ENCODE measurements at regions not wholly inside any gene's neighbourhood (a gene's known extent, or its start where the extent isn't known, plus 50 kb on each side); places are given as distances from the start of the nearest gene placed in this dataset.

DNA sequence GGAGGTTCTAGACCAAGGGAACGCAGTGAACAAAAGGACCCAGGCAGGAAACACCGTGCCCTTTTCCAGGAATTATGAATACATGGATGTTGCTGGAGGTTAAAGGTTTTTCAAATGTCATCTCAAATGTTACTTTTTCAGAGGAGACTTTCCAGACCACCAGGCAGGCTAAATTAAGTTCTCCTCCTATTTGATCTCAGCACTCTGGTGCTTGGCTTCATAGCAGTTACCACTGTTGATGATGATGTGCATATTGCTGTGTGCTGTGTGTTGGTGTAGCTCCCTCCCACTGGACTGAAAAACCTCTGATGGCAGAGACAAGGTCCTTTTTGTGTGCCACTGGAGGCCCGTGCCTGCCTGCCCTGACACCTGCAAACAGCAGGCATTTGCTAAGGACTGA is 137.3 kb upstream of the PTPRM start:
- no peak for DNase-seq

DNA sequence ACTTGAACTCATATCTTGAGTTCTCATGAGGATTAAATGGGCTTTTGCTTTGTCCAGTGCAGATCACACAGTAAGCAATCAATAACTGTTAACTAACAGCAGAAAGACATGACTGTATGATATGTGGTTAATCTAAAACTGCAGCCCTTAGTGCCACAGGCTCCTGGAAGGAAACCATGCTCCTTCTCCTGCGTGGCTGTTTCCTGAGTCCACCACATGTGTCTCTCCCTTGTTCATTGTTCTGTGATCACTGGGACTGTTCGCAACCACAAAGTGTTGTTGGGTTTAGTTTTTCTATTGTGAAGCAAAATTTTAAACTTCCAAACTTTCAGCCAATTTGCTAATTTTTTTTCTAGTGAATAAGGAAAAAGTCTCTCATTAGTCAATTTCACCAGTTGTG is 130.9 kb upstream of the PTPRM start:
- no peak for DNase-seq

DNA sequence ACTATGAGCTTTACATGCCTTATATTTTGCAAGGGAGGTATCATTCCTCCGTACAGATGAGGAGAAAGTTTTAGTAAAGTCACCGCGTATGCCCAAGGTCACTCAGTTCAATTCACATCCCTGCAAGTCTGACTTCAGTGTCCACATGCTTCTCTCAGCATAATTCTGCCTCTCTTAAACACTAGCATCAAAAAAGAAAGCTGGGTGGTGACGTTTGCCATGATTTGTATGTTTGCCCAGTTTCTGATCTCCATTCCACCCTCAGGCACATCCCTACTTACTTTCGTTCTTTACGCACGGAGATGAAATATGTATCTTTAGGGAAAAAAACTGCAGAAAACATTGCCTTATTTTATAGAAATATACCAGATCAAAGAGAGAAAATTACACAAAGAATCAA is 129.2 kb upstream of the PTPRM start:
- no peak for DNase-seq

DNA sequence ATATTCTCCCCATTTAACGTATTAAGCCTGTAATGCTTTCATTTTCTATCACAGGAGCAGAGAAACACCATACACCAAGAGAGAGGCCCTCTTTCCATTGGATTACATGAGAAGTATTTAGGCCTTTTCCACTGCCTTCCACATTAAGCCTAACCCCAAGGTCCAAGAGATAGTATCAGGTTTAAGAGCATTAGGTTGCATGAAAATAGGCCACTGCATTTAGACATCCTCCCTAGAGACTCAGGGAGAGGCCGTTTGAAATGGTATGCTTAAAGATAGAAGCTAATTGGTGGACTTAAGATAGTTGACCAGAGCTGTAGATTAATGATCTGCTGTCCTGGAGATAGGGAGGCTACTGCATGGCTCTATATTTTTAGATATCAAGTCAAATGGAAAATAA is 128.5 kb upstream of the PTPRM start:
- no peak for DNase-seq

DNA sequence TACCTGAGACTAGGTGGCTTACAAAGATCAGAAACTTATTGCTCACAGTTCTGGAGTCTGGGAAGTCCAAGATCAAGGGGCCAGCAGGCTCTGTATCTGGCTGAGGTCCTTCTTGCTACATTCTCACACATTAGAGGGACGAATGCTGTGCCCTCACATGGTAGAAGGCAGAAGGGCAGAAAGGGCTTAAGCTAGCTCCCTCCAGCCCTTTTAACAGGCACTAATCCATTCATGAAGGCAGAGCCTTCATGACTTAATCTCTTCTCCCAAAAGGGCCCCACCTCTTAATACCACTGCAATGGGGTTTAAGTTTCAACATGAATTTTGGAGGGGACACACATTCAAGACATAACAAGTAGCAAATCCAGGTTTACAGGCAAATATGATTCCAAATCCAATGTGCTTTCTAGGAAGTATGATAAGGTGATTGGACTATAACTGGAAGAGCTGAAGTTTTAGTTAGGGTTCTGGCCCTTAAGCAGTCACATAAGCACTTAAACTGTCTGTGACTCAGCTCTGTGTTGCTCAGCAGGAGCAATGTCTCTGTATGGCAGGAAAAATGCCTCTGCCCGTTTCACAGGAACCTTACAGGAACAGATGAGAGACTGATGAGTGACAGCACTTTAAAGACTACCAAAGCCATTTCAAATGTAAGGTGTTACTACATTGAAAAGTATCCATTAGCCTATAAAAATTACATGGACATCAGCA is 119.6 kb upstream of the PTPRM start:
- no peak for DNase-seq

DNA sequence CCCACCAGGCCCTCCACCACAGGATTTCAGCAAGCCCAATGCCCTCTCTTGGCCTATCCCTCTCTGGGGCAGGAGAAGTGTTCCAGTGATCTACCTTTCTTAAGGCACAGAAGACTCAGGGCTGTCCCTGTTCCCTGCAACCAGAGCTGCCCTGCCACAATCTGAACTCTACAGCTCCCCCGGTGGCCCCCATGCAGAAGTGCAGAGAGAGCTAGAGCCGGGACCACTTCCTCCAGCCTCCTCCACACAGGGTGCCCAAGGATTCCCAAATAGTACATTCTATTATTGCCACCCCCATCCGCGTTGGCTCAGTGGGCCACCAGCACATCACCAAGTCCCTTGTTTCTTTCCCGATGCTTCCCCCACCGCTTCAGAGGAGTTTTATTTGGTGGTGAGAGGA is 114.8 kb upstream of the PTPRM start:
- DNase-seq, result peak; percentile 3 to 16

DNA sequence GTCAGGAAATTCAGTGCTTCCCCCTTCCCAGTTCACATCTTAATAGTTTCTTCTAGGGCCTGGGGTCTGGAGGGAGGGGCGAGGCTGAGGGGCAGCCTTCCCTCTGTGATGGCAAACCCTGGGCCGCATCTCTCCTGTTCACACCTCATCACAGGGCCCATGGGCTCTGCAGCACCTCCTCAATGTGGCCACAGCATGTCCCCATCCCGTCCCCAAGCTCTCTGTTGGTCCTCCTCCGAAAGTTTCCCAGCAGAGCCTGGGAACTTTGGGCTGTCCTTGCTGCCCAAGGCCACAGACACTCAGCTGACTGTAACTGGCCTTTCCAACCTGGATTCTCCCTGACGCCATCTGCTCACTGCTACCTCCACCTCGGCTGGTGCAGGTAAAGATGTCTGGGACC is 112.7 kb upstream of the PTPRM start:
- no peak for DNase-seq

DNA sequence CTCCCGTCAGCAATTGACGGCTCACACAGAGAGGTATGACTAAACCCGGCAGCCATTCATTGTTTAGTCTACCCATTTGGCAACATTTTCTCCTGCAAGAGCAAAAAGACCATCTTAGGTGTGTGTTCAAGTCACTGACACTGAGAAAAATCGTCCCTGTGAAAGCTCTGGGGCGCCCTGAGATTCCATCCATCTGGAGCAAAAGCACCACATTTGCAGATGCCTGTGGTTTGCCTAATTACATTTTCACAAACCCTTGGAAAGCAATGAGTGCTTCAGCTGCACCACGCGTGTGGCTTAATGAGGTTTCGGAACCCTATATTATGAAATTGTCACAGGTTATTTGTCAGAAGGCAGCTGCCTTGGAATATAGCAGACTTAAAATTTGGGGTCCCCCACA is 110.7 kb upstream of the PTPRM start:
- no peak for DNase-seq

DNA sequence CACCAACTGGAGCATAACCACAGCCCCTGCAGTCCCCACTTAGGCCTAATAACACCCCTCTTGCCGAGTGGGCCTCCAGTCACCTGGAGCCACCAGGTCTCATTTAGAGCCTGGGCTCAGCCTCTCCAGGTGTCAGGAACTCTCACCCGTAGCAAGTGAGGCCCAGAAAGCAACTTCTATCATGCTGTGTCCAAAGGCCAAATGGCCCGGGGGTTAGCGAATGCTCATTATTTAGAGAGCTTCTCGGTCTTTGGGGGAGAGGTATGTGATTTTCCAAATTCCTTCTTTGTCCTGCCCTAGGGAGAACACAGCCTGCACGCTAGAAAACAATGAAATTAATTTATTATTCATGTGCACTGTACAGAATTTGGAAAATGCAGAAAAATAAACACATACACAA is 109.9 kb upstream of the PTPRM start:
- no peak for DNase-seq

DNA sequence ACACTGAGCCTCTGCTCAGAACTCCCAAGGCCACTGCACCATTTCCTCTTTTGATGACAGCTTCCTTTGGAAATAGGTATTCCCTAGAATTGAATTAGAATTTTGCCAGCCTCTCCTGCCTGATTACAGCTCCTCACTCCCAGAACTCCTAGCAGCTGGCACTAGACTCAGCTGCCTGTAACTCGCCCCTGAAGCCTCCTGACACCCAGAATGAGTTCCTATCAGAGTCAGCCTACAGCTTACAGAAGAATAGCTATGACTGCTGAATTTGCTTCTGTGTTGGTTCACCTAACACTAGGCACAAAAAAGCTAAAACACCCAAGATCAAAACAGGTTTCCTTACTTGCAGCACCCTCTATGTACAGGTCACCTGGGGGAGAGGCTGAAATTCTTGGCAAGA is 108.2 kb upstream of the PTPRM start:
- DNase-seq, result no peak

DNA sequence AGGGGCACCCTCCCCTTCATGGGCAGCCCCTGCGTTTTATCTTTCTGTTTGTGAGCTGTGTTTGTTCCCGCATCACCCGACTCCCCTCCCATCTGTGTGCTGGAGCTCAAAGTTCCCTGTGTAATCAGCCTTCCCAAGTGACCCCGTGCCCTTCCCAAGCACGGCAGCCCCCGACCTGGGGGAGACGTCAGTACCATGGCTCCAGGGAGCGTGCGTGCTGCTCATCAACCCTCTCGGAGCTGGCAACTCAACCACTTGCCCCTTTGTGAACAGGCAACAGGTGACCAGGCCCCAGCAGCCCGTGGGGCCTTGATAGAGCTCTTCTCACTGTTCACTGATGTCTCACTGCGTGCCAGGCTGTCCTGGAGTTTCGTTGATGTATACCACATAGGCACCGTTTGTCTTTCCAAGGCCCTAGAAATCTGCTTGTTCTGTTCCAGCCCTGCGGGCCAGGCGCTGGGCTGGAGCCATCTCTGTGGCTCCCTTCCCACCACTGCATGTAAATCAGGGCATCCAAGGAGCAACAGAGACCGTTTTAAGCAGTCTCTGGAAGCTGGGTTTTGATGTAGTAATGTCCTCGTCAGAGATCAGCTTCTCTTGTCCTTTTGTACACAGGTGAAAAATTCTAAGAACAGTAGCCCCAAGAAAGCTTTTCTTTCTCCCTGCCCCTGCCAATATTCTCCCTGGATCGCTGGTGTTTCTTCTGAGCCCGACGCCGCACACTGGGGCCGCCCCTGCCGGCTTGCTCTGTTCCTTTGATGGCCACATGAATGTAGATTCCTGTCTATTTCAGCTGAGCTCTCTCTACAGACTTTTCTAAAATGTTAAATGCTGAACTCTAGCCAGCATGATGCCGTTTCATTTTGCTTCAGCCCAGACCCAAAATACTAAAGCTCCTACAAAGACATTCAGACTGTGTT is 107.0 kb upstream of the PTPRM start:
- DNase-seq, result no peak

DNA sequence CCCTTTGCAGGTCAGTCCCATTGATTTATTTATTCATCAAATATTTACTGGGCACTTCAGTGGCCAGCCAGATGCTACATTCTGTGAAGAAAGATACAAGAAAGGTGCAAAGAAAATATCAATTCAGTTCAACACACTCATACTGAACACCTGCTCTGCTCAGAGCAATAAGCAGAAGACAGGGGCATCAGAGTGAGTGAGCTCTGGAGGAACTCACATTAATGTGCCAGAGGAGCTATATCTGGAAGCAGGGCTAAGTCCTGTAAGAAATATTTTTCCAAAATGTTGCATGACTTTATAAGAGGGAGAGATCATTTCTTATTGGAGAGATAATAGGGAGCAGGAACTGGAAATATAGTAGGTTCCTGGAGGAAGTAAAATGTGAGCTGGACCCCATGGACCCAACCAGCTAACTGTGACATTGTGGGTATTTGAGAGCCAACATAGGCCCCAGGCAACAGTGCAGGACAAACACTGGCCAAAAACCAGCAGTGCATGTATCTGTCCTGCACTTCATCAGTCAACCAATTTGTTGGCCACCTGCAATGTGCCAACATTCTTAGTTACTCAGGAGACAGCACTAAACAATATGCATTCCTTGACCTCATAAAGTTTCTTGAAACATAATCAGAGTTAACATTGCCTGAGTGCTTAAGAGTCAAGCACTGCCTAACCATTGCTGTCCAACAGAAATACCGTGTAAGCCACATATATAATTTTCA is 102.7 kb upstream of the PTPRM start:
- DNase-seq, result no peak

DNA sequence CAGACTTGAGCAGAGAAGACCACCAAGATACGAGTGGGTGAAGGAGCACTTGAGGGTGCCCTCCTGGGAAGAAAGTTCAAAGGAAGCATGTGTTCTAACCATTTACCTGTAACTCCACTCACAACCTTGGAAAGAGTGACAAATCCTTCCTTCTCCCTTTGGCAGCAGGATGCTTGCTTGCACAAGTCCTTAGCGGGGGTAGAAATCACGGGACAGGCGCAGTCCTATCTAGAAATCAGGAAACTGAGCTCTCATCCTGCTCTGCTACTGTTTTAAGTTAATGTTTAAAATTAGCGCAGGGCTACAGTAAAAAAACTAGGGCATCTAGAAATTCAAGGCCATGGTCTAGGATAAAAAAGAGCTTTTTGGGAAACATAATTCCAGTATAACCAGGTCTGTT is 100.9 kb upstream of the PTPRM start:
- peak in 1 of 2 donors; percentile 7 for DNase-seq

DNA sequence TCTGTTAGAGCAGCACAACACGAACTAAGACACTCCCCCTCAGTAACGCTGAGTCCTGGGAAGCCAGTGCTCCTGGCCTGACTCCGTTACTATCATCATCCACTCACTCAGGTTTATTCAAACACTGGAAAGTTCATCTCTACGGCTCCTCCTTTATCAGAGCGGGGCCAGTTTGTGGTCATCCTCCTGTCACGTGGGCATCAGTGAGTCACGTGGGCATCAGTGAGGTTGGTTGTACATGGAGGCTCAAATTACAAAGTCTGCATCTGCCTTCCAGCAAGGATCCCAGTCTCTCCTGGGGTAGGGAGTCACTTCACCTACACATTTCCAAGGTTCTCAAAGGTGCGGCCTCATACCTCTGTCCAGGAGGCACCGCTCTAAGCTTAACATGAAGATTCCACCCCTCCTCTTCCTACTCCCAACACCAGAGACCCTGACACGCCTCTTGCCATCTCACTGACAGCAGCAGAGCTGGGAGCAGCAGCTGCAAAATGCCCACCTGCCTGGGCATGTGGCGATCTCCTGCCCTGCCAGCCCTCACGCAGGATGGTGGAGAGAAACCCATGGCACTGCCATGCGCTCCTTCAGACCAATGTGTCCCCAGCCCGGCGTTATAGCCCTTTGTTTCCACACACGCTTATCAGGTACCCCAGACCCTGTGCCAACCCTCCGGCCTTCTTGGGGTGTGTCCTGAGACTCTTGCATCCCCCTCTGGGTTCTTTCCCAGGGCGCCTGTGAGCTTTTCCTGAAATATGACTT is 99.2 kb upstream of the PTPRM start:
- no peak for DNase-seq

DNA sequence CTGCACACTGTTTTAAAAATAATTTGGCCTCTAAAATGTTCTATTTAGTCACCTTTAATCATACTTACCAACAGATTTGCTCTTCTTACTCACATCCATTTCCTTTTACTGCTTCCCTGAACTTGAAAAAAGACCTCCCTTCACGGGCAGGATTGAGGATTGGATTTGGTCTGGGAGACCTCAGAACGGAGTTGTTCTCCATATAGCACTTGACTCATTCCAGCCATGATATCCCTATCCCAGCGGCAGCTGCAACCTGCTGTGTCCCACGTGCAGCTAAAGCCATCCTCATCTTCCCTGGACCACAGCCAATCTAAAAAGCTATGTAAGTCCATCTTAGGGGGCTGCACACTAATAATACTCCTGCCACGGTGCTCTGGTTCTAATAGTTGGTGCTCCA is 97.0 kb upstream of the PTPRM start:
- no peak for DNase-seq

DNA sequence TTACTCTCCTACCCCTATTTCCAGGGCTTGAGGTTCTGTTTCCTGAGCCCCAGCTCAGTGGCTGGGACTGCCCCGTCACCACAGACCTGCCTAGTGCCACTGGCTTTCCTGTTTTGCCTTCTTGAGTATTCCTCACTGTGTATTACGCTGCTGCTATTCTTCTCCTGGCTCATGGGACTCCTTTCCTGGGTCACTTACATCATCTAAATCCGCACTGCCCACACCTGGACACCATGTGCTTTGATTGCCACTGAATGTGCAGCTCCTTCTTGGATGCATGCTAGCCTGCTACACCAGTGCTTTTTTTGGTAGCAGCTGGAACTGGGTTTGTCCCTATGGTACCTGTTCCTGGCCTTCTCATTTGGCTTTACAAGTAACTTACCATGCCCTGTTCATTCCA is 96.6 kb upstream of the PTPRM start:
- no peak for DNase-seq

DNA sequence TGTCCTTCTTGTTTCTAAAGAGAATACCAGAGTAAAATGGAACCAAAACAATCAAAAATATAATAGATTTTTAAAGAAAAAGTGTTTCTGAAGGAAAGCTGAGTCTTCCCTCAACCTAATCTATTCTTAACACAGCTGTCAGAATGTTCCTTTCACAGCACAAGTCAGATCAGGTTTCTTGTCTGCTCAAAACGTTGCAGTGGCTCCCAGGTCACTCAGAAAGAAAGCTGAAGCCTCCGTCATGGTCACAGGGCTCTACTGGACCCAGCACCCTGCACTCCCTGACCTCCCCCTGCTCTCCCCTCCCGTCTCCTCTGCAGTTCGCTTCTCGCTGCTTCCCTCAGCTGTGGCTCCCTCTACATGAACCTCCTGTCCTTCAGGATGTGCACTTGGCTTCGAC is 90.7 kb upstream of the PTPRM start:
- DNase-seq, result no peak

DNA sequence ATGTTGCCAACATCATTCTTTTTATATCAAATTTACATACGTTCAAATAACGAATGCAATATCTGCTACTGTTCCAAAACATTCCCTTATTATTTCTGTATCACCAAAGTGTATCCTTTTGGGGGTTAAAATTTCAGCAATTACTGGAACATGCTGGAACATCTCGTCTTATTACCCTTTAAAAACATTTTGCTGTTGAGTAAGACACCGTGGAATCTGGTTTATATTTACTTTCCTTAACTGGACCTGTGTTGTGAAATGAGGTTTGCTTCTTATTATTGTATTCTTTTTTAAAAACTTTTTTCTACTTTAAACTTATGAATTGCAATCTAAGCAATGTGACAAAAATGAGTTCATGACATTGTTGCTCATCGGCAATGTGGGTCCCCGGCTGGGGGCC is 87.4 kb upstream of the PTPRM start:
- no peak for DNase-seq

DNA sequence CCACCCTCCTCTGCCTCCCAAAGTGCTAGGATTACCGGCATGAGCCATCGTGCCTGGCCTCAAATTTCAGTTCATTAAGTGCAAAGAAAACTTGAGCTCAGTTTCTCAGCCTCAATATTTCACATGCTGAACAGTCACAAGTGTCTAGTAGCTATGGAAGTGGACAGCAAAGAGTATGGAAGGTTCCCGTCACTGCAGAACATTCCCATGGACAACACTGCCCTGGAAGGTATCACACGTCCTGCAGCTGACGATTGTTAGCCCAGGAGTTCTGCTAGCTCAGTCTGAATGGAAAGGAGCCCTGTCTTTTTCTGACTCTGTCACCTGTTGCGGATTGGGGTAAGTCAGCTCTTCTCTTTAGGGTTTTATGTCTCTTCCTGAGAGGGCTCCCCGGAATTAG is 86.2 kb upstream of the PTPRM start:
- no peak for DNase-seq

DNA sequence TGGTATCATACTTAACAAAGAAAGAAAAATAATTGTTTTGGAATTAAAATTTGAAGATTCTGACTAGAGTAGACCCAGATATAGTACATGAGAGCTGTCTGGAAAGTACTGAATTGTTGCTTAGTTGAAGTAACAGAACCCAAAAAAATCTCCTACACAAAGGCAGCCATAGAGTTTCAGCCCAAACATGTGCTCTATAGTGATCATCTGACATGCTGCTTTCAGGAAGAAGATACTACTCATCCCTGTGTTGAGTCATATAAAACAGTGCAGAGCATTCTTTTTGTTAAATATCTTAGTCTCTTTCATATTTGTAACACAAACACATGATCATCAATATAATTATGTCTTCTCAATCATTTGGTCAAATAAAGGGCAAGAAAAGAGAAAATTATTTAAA is 84.8 kb upstream of the PTPRM start:
- DNase-seq, result no peak

DNA sequence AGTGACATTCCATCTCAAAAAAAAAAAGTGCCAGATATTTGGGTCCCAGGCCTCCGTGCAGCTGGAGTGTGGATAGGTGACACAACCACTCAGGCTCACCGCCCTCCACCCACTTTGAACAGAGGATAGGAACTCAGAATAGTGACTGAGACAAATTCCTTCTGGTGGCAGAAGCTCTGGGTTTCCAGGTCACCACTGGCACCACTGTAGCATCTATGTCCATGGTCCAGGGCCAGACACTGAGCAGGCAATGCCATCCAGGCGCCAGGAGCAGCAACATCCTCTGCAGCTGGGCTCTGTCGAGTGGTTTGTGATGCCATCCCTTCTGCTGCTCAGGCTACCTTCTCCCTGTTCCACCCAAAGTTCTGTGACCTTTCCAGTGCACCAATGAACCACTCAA is 81.5 kb upstream of the PTPRM start:
- no peak for DNase-seq

DNA sequence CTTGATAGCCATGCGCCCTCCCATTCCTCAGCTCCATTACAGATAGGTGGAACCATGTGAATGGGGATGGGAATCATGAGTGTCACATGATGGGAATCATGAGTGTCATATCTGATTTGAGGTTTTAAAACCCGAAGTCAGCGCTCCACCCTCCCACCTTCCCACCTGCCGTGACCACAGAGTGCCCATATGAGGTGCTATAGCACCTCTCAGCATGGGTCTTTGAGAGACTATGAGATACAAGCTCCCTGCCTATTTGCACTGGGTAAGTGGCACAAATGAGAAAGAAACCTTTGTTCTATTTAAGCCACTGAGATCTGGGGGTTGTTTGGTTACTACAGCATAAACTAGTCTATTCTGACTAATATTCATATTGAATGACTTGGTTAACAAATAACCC is 78.5 kb upstream of the PTPRM start:
- DNase-seq, result no peak

DNA sequence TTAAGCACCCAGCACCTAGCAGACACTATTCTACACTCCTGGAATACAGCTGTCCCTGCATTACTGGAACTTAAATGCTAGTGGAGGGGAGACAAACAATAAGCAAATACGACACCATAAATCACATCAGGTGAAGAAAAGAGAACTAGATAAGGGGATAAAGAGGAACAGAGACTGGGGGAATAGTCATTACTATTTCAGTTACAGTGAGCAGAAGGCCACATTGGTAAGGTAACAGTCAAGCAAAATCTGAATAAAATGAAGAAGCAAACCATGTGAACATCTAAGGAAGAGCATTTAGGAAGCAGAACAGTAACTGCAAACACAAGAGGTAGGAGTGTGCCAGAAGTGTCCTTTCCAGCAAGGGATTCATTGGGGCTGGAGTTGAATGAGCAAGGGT is 77.0 kb upstream of the PTPRM start:
- no peak for DNase-seq

All from inflammatory macrophage treated with lipopolysaccharide for 1 hour (primary cell).